Medulla oblongata (tissue), 1 donor: ENCODE measurements at regions not wholly inside any gene's neighbourhood (a gene's known extent, or its start where the extent isn't known, plus 50 kb on each side); places are given as distances from the start of the nearest gene placed in this dataset.

Experiments used
- DNase-seq: peaks from one replicate; pipeline ENCODE4 v3.0.0-alpha.2; 2015; ENCODE audit errors: extremely low spot score

GRCh38 chr12:126191949-126192348 is 1126.7 kb downstream of the AACS start:
- DNase-seq, result no peak

DNA sequence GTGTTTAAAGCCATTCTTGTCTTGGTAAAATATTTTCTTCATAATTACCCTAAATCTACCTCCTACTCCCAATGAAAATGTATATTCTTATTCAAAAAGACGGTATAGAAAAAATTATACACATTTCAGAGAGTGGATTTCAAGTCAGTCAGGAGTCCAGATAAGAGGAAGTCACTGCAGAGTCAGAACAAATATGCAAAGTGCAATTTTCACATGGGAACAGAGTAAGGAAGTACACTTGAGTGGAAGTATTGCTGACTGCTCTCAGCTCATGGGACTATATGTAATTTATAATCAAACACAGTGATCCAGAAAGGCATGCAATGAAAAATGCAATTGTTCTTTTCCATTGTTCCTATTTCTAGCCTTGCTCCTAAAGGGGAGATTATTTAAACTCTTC is 1128.0 kb downstream of the AACS start:
- DNase-seq, result no peak

DNA sequence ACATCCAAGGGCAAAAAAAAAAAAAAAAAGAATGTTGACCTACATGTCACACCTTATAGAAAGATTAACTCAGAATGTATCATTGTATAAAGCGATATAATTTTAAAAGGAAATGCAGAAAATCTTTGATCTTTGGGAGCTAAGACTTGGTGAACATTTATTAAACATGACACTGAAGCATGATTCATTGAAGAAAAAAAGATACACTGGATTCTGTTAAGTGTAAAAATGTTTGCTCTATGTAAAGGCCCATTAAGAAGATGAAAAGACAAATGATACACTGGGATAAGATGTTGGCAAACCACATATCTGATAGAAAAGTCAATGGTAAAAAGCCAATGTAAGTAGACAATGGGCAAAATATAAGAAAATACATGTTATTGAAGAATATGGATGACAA is 1131.0 kb downstream of the AACS start:
- no peak for DNase-seq

DNA sequence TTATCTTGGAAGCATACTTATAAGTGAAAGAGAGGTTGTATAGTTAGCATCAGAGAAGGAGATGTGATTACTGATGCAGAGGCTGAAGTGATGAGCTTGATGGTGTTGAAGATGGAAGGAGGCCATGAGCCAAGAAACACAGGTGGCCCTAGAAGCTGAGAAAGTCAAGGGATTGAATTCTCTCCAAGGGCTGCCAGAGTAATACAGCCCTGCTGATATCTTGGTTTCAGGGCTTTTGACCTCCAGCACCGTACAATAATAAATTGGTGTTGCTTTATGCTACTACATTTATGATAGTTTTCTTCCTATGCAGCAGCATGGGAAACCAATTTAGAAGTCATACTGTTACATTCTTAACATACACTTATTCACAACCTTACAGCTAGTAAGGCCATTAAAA is 1133.3 kb downstream of the AACS start:
- no peak for DNase-seq

GRCh38 chr12:126198966-126199692 is 1133.9 kb downstream of the AACS start:
- DNase-seq, result no peak

- DNase-seq, result no peak
Observed at GRCh38 chr12:126201981-126202537, 1136.8 kb downstream of the AACS start.

- no peak for DNase-seq
Observed at GRCh38 chr12:126204326-126204725, 1139.1 kb downstream of the AACS start.

GRCh38 chr12:126210026-126210425 is 1144.8 kb downstream of the AACS start:
- no peak for DNase-seq

DNA sequence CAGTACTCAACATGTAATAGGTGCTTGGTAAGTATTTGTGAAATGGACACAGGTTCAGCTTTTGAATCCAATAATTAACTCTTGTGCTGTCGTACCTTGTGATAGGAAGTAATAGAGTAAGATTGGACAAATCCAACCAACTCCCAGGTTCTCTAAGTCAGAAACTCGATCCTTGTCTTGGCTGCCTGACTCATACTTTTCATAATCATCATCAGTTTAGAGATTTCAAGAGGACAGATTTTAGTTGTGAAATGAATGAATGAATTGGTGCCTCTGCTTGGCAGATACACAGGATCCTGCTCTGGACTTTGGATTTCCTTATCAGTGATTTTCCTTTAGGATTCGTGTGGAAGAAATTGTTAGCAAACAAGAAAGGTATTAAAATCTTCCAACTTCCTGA is 1145.2 kb downstream of the AACS start:
- no peak for DNase-seq

GRCh38 chr12:126212824-126213223 is 1147.6 kb downstream of the AACS start:
- DNase-seq, result no peak

DNA sequence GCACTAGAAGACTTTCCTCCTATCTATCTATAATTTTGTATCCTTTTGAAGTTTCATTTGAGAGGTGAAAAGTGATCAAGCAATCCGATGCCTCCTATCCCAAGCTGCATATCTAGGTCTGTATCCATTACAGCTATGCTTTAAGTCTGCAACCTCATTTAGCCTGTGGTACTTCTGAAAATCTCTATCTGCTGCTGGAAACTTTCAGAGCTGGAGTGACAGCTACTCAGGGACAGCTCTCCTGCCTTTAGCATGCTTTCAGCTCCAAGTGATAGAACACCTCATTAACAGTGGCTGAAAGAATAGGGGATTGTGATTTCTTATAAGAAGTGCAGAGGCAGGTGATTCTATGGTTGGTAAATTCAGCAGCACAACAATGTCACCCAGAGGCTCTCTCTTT is 1153.5 kb downstream of the AACS start:
- no peak for DNase-seq

- DNase-seq, result no peak
Observed at GRCh38 chr12:126219139-126219538, 1153.9 kb downstream of the AACS start.

DNA sequence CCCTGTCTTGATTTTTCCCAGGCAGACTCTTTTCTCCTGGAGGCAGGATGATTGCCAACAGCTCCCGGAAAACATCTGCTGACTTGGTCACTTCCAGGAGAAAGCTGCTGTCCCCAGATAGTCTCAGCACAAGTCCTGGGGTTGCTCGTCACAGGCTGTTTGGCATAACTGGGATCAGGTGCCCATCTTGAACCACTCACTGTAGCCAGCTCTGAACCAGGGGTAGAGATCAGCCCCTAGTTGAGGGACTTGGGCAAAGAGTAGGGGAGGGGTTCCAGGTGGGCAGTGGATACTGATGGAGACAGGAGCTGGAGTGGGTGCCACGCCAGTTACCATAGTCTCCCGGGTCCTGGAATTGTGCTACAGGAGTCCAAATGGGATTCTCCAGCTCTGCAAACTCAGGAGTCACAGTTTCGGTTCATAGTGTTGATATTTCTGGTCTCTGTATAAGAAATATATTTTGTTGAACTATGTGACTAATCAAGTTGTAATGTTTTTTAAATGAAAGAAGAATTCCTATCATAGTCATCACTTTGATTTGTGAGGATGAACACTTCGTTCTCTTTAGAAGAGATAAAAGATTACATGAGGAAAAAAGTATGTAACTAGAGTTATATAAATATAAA is 1154.5 kb downstream of the AACS start:
- no peak for DNase-seq

DNA sequence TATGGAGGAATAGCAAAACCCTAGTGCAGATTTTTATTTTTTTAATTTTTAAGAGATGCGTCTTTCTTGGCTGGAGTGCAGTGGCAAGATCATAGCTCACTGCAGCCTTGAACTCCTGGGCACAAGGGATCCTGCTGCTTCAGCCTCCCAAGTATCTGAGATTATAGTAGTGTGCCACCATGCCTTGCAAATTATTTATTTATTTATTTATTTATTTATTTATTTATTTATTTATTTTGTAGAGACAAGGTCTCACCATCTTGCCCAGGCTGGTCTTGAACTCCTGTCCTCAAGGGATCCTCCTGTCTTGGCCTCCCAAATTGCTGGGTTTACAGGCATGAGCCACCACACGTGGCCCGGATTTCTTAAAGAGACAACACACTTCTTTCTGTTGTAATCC is 1158.8 kb downstream of the AACS start:
- DNase-seq, result no peak

GRCh38 chr12:126228936-126229335 is 1163.7 kb downstream of the AACS start:
- no peak for DNase-seq

DNA sequence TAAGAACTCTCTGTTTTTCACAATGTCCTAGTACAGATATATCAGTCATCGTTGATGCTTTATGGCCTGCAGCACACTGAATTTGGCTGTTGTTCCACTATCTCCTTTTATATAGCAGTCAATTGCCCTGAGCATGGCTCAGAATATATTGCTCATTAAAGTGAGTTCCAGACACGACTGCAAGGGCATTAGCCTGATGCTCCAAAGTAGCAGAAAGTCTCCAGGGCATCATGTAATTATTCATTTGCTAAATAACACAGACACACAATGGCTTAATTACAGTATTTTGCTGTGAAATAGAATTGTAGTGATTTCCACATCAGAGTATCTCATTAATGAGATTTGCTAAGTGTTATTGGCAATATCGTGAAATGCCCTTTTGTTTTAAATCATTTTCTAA is 1167.5 kb downstream of the AACS start:
- no peak for DNase-seq

GRCh38 chr12:126233625-126234024 is 1168.4 kb downstream of the AACS start:
- no peak for DNase-seq

GRCh38 chr12:126243814-126244440 is 1178.7 kb downstream of the AACS start:
- no peak for DNase-seq

DNA sequence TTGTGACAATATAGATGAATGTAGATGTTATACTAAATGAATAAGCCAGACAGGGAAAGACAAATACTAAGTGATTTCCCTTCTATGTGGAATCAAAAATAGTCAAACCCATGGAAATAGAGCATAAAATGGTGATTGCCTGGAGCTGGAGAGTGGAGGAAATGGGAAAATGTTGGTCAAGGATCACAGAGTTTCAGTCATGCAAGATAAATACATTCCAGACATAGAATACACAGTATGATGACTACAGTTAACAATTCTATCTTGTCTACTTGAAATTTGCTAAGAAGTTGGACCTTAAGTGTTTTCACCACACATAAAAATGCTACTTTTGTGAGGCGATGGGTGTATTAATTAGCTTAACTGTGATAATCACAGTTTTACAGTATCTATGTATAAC is 1182.7 kb downstream of the AACS start:
- DNase-seq, result no peak

DNA sequence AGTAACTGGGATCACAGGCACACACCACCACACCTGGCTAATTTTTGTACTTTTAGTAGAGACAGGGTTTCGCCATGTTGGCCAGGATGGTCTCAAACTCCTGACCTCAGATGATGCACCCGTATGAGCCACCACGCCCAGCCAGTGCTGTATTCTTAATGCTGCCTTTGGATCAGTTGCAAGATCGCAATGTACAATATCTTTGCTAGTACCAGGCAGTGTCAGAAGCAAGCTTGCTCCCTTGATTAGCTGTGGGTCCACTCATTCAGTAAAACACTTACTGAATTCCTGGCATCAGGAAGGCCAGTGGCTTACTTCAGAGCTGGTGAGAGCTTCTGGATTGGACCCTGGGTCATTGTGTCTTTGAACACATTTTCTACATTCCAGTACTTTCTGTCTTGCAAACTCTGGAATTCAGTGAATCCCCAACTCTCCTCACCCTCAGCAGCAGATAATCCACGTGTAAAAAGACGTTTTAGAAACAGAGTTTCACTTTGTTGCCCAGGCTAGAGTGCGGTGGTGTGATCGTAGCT is 1183.7 kb downstream of the AACS start:
- no peak for DNase-seq

GRCh38 chr12:126258190-126258589 is 1193.0 kb downstream of the AACS start:
- DNase-seq, result no peak

DNA sequence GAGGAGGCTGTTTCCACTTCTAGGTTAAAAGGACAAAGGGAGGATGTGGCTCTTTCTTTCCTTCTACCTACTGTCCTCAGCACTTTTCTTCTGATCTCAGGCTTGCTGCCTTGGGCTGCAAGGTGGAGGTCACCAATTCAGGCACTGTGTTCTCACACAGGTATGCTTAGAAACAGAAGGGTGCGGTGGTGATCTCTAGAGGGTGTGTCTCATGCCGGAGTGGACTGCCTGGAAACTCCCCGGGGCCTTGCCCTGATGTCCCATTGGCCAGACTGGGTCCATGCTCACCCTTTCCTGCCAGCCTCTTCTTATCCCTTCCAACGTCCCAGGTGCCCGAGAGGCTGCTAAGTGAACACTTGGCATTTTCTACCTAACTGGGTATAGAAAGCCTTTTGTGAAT is 1197.6 kb downstream of the AACS start:
- no peak for DNase-seq

DNA sequence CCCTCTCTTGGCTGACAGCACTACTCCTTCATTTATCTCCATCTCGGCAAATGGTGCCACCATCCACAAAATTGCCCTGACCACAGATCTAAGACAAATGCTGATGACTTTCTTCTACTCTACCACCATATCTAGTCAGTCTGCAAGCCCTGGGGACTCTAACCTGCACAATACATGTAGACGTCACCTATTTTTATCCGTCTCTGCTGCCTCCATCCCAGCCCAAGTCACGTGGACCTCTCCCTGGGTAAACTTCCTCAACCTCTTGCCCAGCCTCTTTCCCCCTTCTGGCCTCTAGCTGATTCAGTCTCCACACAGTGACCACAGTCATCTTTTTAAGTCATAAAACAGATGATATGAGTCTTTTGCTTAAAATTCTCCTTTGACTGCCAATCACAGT is 1203.0 kb downstream of the AACS start:
- DNase-seq, result no peak
